NCI-H526 (cell line): ENCODE measurements at regions not wholly inside any gene's neighbourhood (a gene's known extent, or its start where the extent isn't known, plus 50 kb on each side); places are given as distances from the start of the nearest gene placed in this dataset.
A peak's percentile ranks its signal among the peaks of the same experiment; 100 is the strongest.
"Not testable (repeated sequence)": the region's sequence is repeated elsewhere in the genome, so short reads cannot be mapped to it uniquely, and the experiment has no call there.

Experiments used
- DNase-seq, 2 experiments: peaks; one replicate each; lab custom pipeline; 2025; lab: John Stamatoyannopoulos, UW

- peak; percentile 21 to 52 for DNase-seq
These were observed 98.6 kb downstream of the USP22 start for GRCh38 chr17:20944014-20944865.

- DNase-seq = not testable (repeated sequence)
These were observed 95.1 kb downstream of the USP22 start for GRCh38 chr17:20947708-20948107.

DNA sequence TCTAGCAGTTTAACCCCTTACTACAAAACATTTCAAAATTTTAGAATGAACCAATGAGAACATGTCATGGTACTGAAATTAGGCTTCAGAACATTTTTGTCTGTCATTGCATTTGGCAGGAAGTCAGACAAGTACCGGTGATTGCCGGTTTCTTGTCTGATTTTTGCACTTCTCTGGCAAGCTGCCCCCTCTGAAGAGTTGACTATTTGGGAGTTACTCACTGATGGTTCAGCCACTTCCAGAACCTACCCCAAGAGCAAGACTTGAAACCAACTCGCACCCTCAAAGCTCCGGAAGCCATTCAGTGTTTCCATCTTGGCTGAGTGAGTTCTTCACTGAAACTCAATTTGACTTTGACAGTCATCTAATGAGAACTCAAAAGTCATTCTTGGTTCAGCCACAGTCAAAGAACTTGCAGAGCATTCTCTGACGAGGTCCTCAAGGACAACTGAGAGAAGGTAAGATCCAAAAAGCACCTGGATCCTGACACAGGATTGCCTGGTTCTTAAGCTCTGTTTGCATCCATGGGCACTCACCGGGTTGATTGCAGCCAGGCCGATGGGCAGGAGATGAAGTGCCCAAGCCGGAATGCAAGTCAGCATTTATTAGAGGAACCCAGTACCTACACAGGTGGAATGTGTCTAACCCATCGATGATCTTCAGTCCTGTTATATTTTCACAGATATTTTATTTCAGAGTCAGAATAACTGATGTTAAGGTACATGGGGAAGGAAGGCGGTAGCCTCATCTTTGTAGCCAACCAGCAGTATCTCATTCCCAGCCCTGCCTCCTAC, 93.6 kb downstream of the USP22 start:
- DNase-seq = no peak
